GM20000 (cell line): ENCODE measurements at regions not wholly inside any gene's neighbourhood (a gene's known extent, or its start where the extent isn't known, plus 50 kb on each side); places are given as distances from the start of the nearest gene placed in this dataset.

ENCODE experiments used
- DNase-seq: peaks from one replicate; pipeline ENCODE4 v3.0.0; 2012; ENCODE audit warnings: low spot score
- TF ChIP-seq, protein P1 (sequence below): IDR thresholded peaks from 2 replicates; pipeline ENCODE4 v1.5.1; 2012; ENCODE audit warnings: mild to moderate bottlenecking, control low read depth; ENCODE audit errors: extremely low read depth, missing control alignments

DNA sequence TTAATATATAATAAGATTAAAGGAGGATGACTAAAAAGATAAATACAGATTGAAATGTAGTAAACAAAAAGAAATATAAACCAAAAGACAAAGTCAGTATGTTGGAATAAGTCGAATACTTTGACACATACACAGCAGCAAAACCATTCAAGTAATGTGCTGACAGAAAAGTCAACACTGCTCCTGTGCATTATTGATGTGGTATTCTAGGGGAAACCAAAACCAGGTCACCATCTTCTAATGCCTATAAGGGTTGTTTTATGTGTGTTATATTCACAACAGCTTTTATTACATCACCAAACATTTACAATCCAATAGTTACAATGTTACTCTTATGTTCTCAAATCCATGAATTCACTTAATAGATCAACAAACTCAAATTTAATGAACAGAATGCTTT is 111.8 kb upstream of the DKK2 start:
- DNase-seq: no peak
- TF ChIP-seq, protein P1, sequence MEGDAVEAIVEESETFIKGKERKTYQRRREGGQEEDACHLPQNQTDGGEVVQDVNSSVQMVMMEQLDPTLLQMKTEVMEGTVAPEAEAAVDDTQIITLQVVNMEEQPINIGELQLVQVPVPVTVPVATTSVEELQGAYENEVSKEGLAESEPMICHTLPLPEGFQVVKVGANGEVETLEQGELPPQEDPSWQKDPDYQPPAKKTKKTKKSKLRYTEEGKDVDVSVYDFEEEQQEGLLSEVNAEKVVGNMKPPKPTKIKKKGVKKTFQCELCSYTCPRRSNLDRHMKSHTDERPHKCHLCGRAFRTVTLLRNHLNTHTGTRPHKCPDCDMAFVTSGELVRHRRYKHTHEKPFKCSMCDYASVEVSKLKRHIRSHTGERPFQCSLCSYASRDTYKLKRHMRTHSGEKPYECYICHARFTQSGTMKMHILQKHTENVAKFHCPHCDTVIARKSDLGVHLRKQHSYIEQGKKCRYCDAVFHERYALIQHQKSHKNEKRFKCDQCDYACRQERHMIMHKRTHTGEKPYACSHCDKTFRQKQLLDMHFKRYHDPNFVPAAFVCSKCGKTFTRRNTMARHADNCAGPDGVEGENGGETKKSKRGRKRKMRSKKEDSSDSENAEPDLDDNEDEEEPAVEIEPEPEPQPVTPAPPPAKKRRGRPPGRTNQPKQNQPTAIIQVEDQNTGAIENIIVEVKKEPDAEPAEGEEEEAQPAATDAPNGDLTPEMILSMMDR: no peak

DNA sequence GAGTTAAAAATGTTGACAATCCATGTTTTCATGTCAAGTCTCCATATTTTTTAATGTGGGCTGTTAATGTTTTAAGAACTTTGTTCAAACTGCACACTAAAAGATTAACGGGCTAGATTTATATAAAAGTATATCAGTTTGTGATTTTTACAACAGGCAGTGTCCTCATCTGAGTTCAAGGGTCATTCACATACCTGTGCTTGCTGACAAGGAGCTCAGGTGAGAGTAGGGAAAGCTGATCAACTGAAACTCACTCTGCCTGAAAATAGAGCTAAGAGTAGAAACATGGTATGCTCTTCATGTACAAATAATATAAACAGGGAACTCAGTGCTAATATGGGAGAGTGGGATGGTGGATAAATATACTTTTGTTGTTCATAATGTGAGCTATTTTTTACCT is 102.3 kb upstream of the DKK2 start:
- no peak for DNase-seq
- TF ChIP-seq, protein P1: no peak

DNA sequence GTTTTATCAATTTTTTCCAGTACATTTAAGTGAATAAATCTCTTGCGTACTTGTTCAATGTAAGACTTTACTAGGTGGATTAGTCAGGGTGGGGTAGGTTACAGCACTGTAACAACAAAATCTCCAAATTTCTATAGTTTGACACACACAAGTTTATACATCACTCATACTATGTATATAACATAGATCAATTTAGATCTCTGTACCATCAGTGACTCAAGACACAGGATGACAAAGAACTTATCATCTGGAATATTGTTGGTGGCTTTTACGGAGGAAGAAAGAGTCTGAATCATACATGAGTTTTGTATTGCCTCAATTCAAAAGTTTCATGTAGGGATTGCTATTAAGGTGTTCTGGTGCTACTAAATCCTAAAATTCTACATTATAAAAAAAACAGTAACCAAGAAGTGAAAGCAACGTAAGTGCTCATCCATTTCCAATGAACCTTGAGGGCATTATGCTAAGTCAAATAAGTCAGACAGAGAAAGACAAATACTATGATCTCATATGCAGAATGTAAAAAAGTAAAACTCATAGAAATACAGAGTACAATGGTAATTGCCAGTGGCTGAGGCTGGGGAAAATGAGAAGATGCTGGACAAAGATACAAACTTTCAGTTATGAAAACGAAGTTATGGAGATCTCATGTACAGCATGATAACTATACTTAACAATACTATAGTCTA is 98.0 kb upstream of the DKK2 start:
- DNase-seq: no peak
- TF ChIP-seq, protein P1: no peak

DNA sequence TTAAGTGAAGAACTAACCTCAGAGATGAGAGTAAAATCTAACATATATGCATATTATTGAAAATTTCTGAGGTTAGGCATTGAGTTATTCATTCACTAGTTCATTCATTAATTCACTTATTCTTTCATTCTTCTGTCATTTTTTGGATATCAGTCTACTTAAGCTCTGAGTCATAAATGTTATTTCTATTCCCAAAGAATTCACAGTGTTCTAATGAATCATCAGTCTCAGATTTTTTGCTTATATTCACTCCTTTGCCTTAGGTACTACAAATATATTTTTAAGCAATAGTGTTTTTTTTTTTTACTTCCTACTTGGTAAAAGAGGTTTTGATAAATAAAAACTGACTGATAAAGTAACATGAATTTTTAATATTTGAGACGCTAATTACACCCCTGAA is 95.2 kb upstream of the DKK2 start:
- TF ChIP-seq, protein P1: no peak
- DNase-seq: no peak

DNA sequence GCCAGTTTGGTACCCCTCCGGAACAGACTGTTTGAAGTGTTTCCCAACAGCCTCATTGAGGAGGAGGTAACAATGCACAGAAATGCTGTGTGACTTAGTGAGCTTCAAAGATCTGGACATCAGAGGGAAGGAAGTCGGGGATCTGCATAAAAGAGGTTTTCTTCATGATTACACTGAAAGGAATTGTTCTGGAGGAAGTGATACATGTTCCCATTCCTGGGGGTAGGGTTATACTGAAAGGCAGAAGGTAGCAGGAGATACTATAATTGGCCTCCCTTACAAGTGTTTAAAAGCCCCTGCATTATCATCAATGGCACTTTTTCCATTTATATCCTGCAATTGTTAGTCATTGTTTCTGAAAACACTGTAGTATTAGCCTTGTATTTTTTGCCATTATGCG is 94.0 kb upstream of the DKK2 start:
- DNase-seq: no peak
- TF ChIP-seq, protein P1: no peak

DNA sequence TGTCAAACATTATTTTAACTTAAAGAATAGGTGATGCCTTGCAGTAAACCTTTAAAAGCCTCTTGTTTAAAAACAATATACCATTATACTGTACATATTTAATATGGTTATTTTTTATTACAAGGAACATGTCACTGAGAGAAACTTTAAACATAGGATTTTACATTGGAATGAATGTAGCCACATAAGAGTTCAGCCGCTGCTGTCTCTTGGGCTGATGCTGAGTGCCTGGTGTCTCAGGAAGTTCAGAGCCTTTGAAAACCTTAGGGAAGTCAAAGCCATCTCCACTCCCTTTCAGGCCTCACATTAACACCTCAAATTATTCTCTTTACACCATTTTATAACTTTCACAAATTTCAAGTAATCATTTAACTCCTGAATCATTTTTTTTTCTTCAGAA is 93.5 kb upstream of the DKK2 start:
- DNase-seq: no peak
- TF ChIP-seq, protein P1: no peak

DNA sequence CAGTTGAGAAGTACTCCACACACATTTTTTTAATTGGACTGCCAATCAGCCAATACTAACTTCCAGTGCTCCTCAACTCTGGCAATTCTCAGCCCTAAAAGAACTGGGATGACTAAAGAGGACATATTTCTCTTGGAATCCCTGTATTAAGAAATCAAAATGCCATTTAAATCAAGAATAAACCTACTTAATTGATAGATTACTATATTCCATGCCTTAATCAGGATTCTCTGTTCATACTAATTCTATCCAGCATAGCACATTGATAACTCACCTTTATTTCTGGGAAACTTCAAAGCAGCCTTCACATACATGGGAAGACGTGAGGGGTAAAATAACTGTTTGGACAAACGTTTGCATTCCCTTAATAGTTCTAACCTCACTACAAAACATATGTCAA is 93.0 kb upstream of the DKK2 start:
- TF ChIP-seq, protein P1: no peak
- DNase-seq: no peak
